K562 (cell line): ENCODE measurements at regions not wholly inside any gene's neighbourhood (a gene's known extent, or its start where the extent isn't known, plus 50 kb on each side); places are given as distances from the start of the nearest gene placed in this dataset.

ENCODE experiments used
- CBFA2T2 ChIP-seq: fragments of 450-650 bp; conservative IDR thresholded peaks from 2 replicates; pipeline ENCODE4 v1.6.1; 2017; ENCODE audit warnings: mild to moderate bottlenecking
- CREB1 ChIP-seq, 2 experiments: sonication (generic) in 1 of 2; formaldehyde crosslinking in 1 of 2; IDR thresholded peaks; 2 replicates each; pipeline versions ENCODE4 v1.6.1 to v1.8.0; 2012 to 2022; ENCODE audit warnings: inconsistent platforms in 1 of 2, mild to moderate bottlenecking in 1 of 2, missing genetic modification reagents in 1 of 2, moderate library complexity in 1 of 2
- DPF2 ChIP-seq: fragments of 450-650 bp; IDR thresholded peaks from 2 replicates; pipeline ENCODE4 v1.6.1; 2016
- ESRRB ChIP-seq: fragments of 250-450 bp; sonication (Bioruptor Pico); IDR thresholded peaks from 2 replicates; pipeline ENCODE4 v1.5.0; 2020; ENCODE audit warnings: mild to moderate bottlenecking, moderate library complexity, borderline replicate concordance
- ETV1 ChIP-seq: fragments of 450-650 bp; conservative IDR thresholded peaks from 2 replicates; pipeline ENCODE4 v1.6.1; 2016; ENCODE audit warnings: missing genetic modification characterization, control low read depth, low read depth, missing compliant biosample characterization
- GABPB1 ChIP-seq: sonication (generic); formaldehyde crosslinking; IDR thresholded peaks from 2 replicates; pipeline ENCODE4 v1.8.0; 2022; ENCODE audit warnings: mild to moderate bottlenecking, missing genetic modification reagents
- KDM1A ChIP-seq, 2 experiments: fragments of 450-650 bp; IDR thresholded peaks; 2 replicates each; pipeline ENCODE4 v1.6.1; 2016; ENCODE audit warnings: mild to moderate bottlenecking in 2 of 2
- MXI1 ChIP-seq: IDR thresholded peaks from 2 replicates; pipeline ENCODE4 v1.6.1; 2011; ENCODE audit warnings: low read depth, mild to moderate bottlenecking, improper control_type of control experiment, low read length
- NELFE ChIP-seq: IDR thresholded peaks from 2 replicates; pipeline ENCODE4 v1.6.1; 2011; ENCODE audit warnings: mild to moderate bottlenecking; ENCODE audit not compliant: insufficient read depth, insufficient read length
- PML ChIP-seq: IDR thresholded peaks from 2 replicates; pipeline ENCODE4 v1.6.1; 2012; ENCODE audit warnings: low read length, inconsistent platforms
- POLR2B ChIP-seq: fragments of 450-650 bp; IDR thresholded peaks from 2 replicates; pipeline ENCODE4 v1.6.1; 2018; ENCODE audit warnings: low read depth; ENCODE audit not compliant: partially characterized antibody
- PTTG1 ChIP-seq: fragments of 450-650 bp; IDR thresholded peaks from 2 replicates; pipeline ENCODE4 v1.6.1; 2016; ENCODE audit warnings: low read depth, mild to moderate bottlenecking, missing genetic modification characterization, missing compliant biosample characterization
- RAD21 ChIP-seq, 2 experiments: fragments of 250-450 bp in 1 of 2; fragments of 450-650 bp in 1 of 2; sonication (Bioruptor Pico) in 1 of 2; formaldehyde crosslinking in 1 of 2; IDR thresholded peaks in 1 of 2; conservative IDR thresholded peaks in 1 of 2; 2 replicates each; pipeline versions ENCODE4 v1.4.0 to v1.8.0; 2020 to 2022; ENCODE audit warnings: mild to moderate bottlenecking in 2 of 2, moderate library complexity in 1 of 2
- RBFOX2 ChIP-seq: fragments of 200-400 bp; formaldehyde crosslinking; IDR thresholded peaks from 2 replicates; pipeline ENCODE4 v1.6.1; 2017; ENCODE audit warnings: low read depth, mild to moderate bottlenecking, low read length, moderate library complexity
- SAFB ChIP-seq: fragments of 200-400 bp; formaldehyde crosslinking; IDR thresholded peaks from 2 replicates; pipeline ENCODE4 v1.6.1; 2017; ENCODE audit warnings: low read depth, low read length, borderline replicate concordance
- STAT5A ChIP-seq: IDR thresholded peaks from 2 replicates; pipeline ENCODE4 v1.6.1; 2012; ENCODE audit warnings: low read length, inconsistent platforms, borderline replicate concordance
- TAF1 ChIP-seq: IDR thresholded peaks from 2 replicates; pipeline ENCODE4 v1.6.1; 2011; ENCODE audit warnings: mild to moderate bottlenecking, low read length, moderate library complexity; ENCODE audit not compliant: insufficient read depth, control insufficient read depth, severe bottlenecking; ENCODE audit errors: extremely low read depth
- TFAM ChIP-seq: fragments of 250-450 bp; sonication (Bioruptor Pico); conservative IDR thresholded peaks from 2 replicates; pipeline ENCODE4 v1.5.0; 2021; ENCODE audit warnings: mild to moderate bottlenecking, moderate library complexity
- TOE1 ChIP-seq, 2 experiments: fragments of 450-650 bp in 1 of 2; sonication (generic) in 1 of 2; formaldehyde crosslinking in 1 of 2; IDR thresholded peaks; 2 replicates each; pipeline versions ENCODE4 v1.7.1 to v1.8.0; 2016 to 2022; ENCODE audit warnings: borderline replicate concordance in 2 of 2, mild to moderate bottlenecking in 2 of 2, antibody characterized with exemption in 1 of 2, inconsistent platforms in 1 of 2, low read depth in 1 of 2, missing genetic modification reagents in 1 of 2, moderate library complexity in 1 of 2
- YY1 ChIP-seq, 3 experiments: IDR thresholded peaks; 2 replicates each; pipeline ENCODE4 v1.6.1; 2011; ENCODE audit warnings: low read length in 2 of 3, mild to moderate bottlenecking in 2 of 3, moderate library complexity in 2 of 3, borderline replicate concordance in 1 of 3, control low read depth in 1 of 3, low read depth in 1 of 3; ENCODE audit not compliant: insufficient read depth in 3 of 3, insufficient replicate concordance in 2 of 3, control insufficient read depth in 1 of 3, insufficient read length in 1 of 3; ENCODE audit errors: extremely low read depth in 1 of 3
- ZFX ChIP-seq: sonication (generic); formaldehyde crosslinking; IDR thresholded peaks from 2 replicates; pipeline ENCODE4 v1.8.0; 2022; ENCODE audit warnings: mild to moderate bottlenecking, missing genetic modification reagents, moderate library complexity
- ZNF184 ChIP-seq: sonication (generic); formaldehyde crosslinking; IDR thresholded peaks from 2 replicates; pipeline ENCODE4 v1.5.0; 2020; ENCODE audit warnings: missing genetic modification reagents
- ZNF197 ChIP-seq: fragments of 200-800 bp; sonication (Bioruptor generic); IDR thresholded peaks from 2 replicates; pipeline ENCODE4 v1.6.1; 2016; ENCODE audit warnings: low read depth, missing genetic modification characterization, missing compliant biosample characterization
- ZNF263 ChIP-seq: sonication (generic); formaldehyde crosslinking; IDR thresholded peaks from 2 replicates; pipeline ENCODE4 v1.8.0; 2022; ENCODE audit warnings: mild to moderate bottlenecking, missing genetic modification reagents, borderline replicate concordance
- TF ChIP-seq, protein P1 (sequence below), 2 experiments: fragments of 450-650 bp; conservative IDR thresholded peaks; 2 replicates each; pipeline ENCODE4 v1.6.1; 2017; ENCODE audit warnings: mild to moderate bottlenecking in 2 of 2, moderate library complexity in 2 of 2

DNA sequence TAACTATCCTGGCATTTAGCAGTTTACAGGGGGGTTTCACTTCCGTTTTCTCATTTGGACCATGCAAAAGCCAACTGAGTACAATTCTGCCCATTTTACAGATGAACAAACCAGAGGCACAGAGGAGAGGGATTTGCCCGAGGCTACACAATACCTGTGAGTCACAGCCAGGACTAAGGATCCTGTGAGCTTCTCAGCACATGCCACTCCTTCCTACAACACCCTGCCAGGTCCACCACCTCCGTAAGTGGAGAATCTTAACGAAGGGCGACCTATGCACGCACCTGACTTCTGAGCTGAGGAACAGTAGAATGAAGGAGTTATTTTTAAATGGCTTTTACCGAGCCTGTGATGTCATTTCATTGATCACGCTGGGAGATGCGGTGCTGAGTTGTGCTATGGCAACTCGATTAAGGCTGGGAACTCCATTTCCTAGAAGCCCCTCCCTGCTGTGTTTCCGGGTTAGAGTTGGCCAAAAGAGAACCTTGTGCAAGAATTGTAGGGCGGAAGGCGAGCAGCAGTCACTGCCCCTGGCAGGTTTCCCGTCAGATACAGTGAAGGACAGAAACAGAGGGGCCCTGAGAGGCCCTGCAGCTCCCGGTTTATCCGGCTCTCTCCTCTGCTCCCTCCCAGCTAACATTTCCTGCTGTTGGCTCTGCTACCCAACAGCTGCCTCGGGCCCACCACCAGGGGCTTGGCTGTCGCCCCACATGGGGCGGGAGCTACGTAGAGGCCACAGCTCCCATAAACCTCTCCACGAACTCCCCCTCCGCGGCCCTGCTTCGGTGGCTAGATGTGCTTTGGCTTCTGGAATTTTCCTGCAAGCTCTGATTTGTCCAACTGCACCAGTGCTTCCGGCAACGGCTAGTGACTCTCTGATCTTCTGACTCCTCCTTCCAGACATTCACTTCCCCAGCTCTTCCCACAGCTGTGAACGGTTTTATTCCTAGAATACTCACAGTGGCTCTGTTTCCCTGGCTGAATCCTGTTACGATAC, 75.1 kb upstream of the USP9X start (continued):
- TF ChIP-seq STAT5A (peak; percentile 66), ESRRB (CRISPR knock-in tag) (no peak), NELFE (no peak), CREB1 (IDR thresholded peaks at IDR 0.05) (peak; percentile 47; the same call in 1 of the 2 replicates), CREB1 (CRISPR knock-in tag; IDR thresholded peaks at IDR 0.05) (no peak), TAF1 (peak; percentile 60), ZFX (CRISPR knock-in tag) (peak; percentile 86), DPF2 (peak; percentile 60), KDM1A (IDR thresholded peaks at IDR 0.05) (peak; percentile 81 to 91), RAD21 (CRISPR knock-in tag; conservative IDR thresholded peaks at IDR 0.05 in 1 of 2, IDR thresholded peaks at IDR 0.05 in 1 of 2) (peak in 1 of 2 experiments; percentile 3; a peak in 1 of 4 replicates), GABPB1 (CRISPR knock-in tag) (peak; percentile 60; the same call in 1 of the 2 replicates), MXI1 (no peak), YY1 (IDR thresholded peaks at IDR 0.05; ENCODE audit: borderline replicate concordance in 1 of 3, control insufficient read depth in 1 of 3, extremely low read depth in 1 of 3, insufficient read depth in 3 of 3, insufficient read length in 1 of 3, insufficient replicate concordance in 2 of 3, low read depth in 1 of 3, low read length in 2 of 3) (peak in 2 of 3 experiments; percentile 9 to 71), PTTG1 (tag) (no peak), ZNF184 (CRISPR knock-in tag) (no peak), RBFOX2 (peak; percentile 84), ZNF197 (no peak), POLR2B (peak; percentile 38), TOE1 (IDR thresholded peaks at IDR 0.05; ENCODE audit: borderline replicate concordance) (peak; percentile 37; the same call in 1 of the 2 replicates), TOE1 (CRISPR knock-in tag; IDR thresholded peaks at IDR 0.05; ENCODE audit: borderline replicate concordance, low read depth) (no peak), ZNF263 (CRISPR knock-in tag) (no peak), ETV1 (tag) (peak; percentile 89), PML (peak; percentile 20; the same call in 1 of the 2 replicates), SAFB (no peak), TFAM (CRISPR knock-in tag) (no peak), CBFA2T2 (0 out of 2 replicates have a peak, but pooled peaks have one; percentile 10)
- TF ChIP-seq, protein P1, sequence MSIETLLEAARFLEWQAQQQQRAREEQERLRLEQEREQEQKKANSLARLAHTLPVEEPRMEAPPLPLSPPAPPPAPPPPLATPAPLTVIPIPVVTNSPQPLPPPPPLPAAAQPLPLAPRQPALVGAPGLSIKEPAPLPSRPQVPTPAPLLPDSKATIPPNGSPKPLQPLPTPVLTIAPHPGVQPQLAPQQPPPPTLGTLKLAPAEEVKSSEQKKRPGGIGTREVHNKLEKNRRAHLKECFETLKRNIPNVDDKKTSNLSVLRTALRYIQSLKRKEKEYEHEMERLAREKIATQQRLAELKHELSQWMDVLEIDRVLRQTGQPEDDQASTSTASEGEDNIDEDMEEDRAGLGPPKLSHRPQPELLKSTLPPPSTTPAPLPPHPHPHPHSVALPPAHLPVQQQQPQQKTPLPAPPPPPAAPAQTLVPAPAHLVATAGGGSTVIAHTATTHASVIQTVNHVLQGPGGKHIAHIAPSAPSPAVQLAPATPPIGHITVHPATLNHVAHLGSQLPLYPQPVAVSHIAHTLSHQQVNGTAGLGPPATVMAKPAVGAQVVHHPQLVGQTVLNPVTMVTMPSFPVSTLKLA (conservative IDR thresholded peaks at IDR 0.05): no peak; a peak in 1 of 4 replicates
